ENCODE measurements at regions not wholly inside any gene's neighbourhood (a gene's known extent, or its start where the extent isn't known, plus 50 kb on each side); places are given as distances from the start of the nearest gene placed in this dataset.

GRCh38 chr12:92993259-92993658 lies 64.2 kb upstream of the EEA1 start:
- no peaks in the 10 kb centered on the region for H3K27me3 ChIP-seq (replicated peaks; ENCODE audit: insufficient read depth, low read depth, low read length, poor library complexity)
- H3K9me3 ChIP-seq (ENCODE audit: low read depth, low read length, poor library complexity, severe bottlenecking): peaks cover 6% of the 10 kb centered on the region
- ChIA-PET POLR2A (ENCODE audit: low non-redundant PET) (no interaction called here), CTCF (no interaction called here)
- intact Hi-C loops (cut with micrococcal nuclease; ENCODE audit: unreplicated experiment): no loop called here
- no peak overlapping the region for H3K4me3 ChIP-seq (ENCODE audit: low read depth, low read length, poor library complexity, severe bottlenecking)
- H3K36me3 ChIP-seq (ENCODE audit: insufficient read depth, low read length, poor library complexity, severe bottlenecking): no peaks in the 10 kb centered on the region
- no peak for TF ChIP-seq EZH2 (IDR thresholded peaks at IDR 0.05; ENCODE audit: borderline replicate concordance, low read depth, low read length, poor library complexity, severe bottlenecking)
- TF ChIP-seq CTCF (conservative IDR thresholded peaks at IDR 0.05; ENCODE audit: low read depth, low read length): no peak
- no peak overlapping the region for H3K27ac ChIP-seq (ENCODE audit: low read depth, low read length, poor library complexity, severe bottlenecking)
- H3K4me1 ChIP-seq (ENCODE audit: insufficient read depth, low read length, poor library complexity, severe bottlenecking): no peaks in the 10 kb centered on the region
- no peak for DNase-seq (ENCODE audit: low spot score)
- no TSS peak for BruUV-seq (replicated peaks)

GRCh38 chr12:92995258-92995903 lies 66.3 kb upstream of the EEA1 start:
- intact Hi-C loops (cut with micrococcal nuclease; ENCODE audit: unreplicated experiment): no loop called here
- Histone ChIP-seq H3K36me3 (ENCODE audit: insufficient read depth, low read length, poor library complexity, severe bottlenecking) (no peaks in the 10 kb centered on the region), H3K9me3 (ENCODE audit: low read depth, low read length, poor library complexity, severe bottlenecking) (peaks cover 6% of the 10 kb centered on the region), H3K27ac (ENCODE audit: low read depth, low read length, poor library complexity, severe bottlenecking) (no peak overlapping the region), H3K4me3 (ENCODE audit: low read depth, low read length, poor library complexity, severe bottlenecking) (no peak overlapping the region), H3K4me1 (ENCODE audit: insufficient read depth, low read length, poor library complexity, severe bottlenecking) (no peaks in the 10 kb centered on the region), H3K27me3 (replicated peaks; ENCODE audit: insufficient read depth, low read depth, low read length, poor library complexity) (no peaks in the 10 kb centered on the region)
- BruUV-seq (replicated peaks): no TSS peak
- no peak for DNase-seq (ENCODE audit: low spot score)
- POLR2A ChIA-PET (ENCODE audit: low non-redundant PET): no interaction called here
- CTCF ChIA-PET: no interaction called here
- TF ChIP-seq EZH2 (IDR thresholded peaks at IDR 0.05; ENCODE audit: borderline replicate concordance, low read depth, low read length, poor library complexity, severe bottlenecking) (no peak), CTCF (conservative IDR thresholded peaks at IDR 0.05; ENCODE audit: low read depth, low read length) (no peak)

GRCh38 chr12:93000026-93000425 lies 70.9 kb upstream of the EEA1 start:
- no TSS peak for BruUV-seq (replicated peaks)
- no peak overlapping the region for H3K4me3 ChIP-seq (ENCODE audit: low read depth, low read length, poor library complexity, severe bottlenecking)
- ChIA-PET CTCF (no interaction called here), POLR2A (ENCODE audit: low non-redundant PET) (no interaction called here)
- no peaks in the 10 kb centered on the region for H3K9me3 ChIP-seq (ENCODE audit: low read depth, low read length, poor library complexity, severe bottlenecking)
- no peak overlapping the region for H3K27ac ChIP-seq (ENCODE audit: low read depth, low read length, poor library complexity, severe bottlenecking)
- intact Hi-C loops (cut with micrococcal nuclease; ENCODE audit: unreplicated experiment): no loop called here
- no peaks in the 10 kb centered on the region for H3K4me1 ChIP-seq (ENCODE audit: insufficient read depth, low read length, poor library complexity, severe bottlenecking)
- H3K27me3 ChIP-seq (replicated peaks; ENCODE audit: insufficient read depth, low read depth, low read length, poor library complexity): no peaks in the 10 kb centered on the region
- no peak for DNase-seq (ENCODE audit: low spot score)
- TF ChIP-seq CTCF (conservative IDR thresholded peaks at IDR 0.05; ENCODE audit: low read depth, low read length) (no peak), EZH2 (IDR thresholded peaks at IDR 0.05; ENCODE audit: borderline replicate concordance, low read depth, low read length, poor library complexity, severe bottlenecking) (no peak)
- H3K36me3 ChIP-seq (ENCODE audit: insufficient read depth, low read length, poor library complexity, severe bottlenecking): no peaks in the 10 kb centered on the region
